ENCODE measurements at regions not wholly inside any gene's neighbourhood (a gene's known extent, or its start where the extent isn't known, plus 50 kb on each side); places are given as distances from the start of the nearest gene placed in this dataset.

DNA sequence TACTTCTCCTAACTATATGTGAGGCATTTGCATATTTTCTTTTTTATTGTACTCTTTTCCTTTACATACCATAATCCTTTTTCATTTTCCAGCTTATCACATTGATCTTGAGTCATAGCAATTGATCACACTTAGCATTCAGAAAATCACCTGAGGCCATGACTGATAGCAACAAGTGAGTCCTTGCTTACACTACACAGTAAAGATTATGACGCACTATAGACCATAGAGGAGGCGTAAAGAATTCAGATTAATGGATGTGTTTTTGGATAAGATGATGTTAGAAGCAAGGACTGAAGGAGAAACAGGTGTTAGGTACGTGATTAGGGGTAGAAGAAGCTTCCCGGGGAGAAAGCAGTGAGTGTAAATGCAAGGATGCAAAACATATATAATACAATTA is 637.7 kb downstream of the ETNK1 start:
- H3K27me3 Mint-ChIP-seq, result no peaks in the 10 kb centered on the region
- CTCF ChIA-PET, result no interaction called here
- H3K9me3 Mint-ChIP-seq, result peaks cover 6% of the 10 kb centered on the region
- Histone ChIP-seq H3K36me3 (ENCODE audit: insufficient read depth, low read length) (no peaks in the 10 kb centered on the region), H3K9me3 (ENCODE audit: control insufficient read depth in 1 of 2, insufficient read depth in 1 of 2, low read length in 2 of 2) (no peaks in the 10 kb centered on the region), H3K4me1 (ENCODE audit: insufficient read depth, low read length) (no peaks in the 10 kb centered on the region), H3K27ac (ENCODE audit: low read depth in 1 of 2, low read length in 2 of 2) (no peak overlapping the region), H3K27me3 (ENCODE audit: control insufficient read depth in 1 of 2, insufficient read depth in 2 of 2, low read length in 2 of 2) (no peaks in the 10 kb centered on the region), H3K4me3 (ENCODE audit: low read length) (no peak overlapping the region)
- TF ChIP-seq, protein P1, sequence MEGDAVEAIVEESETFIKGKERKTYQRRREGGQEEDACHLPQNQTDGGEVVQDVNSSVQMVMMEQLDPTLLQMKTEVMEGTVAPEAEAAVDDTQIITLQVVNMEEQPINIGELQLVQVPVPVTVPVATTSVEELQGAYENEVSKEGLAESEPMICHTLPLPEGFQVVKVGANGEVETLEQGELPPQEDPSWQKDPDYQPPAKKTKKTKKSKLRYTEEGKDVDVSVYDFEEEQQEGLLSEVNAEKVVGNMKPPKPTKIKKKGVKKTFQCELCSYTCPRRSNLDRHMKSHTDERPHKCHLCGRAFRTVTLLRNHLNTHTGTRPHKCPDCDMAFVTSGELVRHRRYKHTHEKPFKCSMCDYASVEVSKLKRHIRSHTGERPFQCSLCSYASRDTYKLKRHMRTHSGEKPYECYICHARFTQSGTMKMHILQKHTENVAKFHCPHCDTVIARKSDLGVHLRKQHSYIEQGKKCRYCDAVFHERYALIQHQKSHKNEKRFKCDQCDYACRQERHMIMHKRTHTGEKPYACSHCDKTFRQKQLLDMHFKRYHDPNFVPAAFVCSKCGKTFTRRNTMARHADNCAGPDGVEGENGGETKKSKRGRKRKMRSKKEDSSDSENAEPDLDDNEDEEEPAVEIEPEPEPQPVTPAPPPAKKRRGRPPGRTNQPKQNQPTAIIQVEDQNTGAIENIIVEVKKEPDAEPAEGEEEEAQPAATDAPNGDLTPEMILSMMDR (IDR thresholded peaks at IDR 0.05), result no peak
- H3K4me1 Mint-ChIP-seq (ENCODE audit: low read depth), result no peaks in the 10 kb centered on the region
- H3K36me3 Mint-ChIP-seq (ENCODE audit: low read depth), result no peaks in the 10 kb centered on the region
- ATAC-seq (ENCODE audit: poor library complexity) (no peak), DNase-seq (no peak)
- H3K27ac Mint-ChIP-seq, result no peak overlapping the region
- intact Hi-C loops (cut with DNase I, micrococcal nuclease), result no loop called here
- no peak overlapping the region for H3K4me3 Mint-ChIP-seq
- POLR2A ChIA-PET, result no interaction called here

DNA sequence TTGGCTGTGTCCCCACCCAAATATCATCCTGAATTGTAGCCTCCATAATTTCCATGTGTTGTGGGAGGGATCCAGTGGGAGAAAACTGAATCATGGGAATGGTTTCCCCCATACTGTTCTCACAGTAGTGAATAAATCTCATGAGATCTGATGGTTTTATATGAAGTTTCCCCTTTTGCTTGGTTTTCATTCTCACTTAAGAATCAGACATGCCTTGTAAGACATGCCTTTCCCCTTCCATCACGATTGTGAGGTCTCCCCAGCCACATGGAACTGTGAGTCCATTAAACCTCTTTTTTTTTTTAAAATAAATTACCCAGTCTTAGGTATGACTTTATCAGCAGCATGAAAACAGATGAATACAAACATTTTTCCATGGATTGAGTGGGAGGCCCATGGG is 652.9 kb downstream of the ETNK1 start:
- H3K36me3 Mint-ChIP-seq (ENCODE audit: low read depth), result no peaks in the 10 kb centered on the region
- CTCF ChIA-PET, result no interaction called here
- Histone ChIP-seq H3K9me3 (ENCODE audit: control insufficient read depth in 1 of 2, insufficient read depth in 1 of 2, low read length in 2 of 2) (no peaks in the 10 kb centered on the region), H3K36me3 (ENCODE audit: insufficient read depth, low read length) (no peaks in the 10 kb centered on the region), H3K27ac (ENCODE audit: low read depth in 1 of 2, low read length in 2 of 2) (no peak overlapping the region), H3K4me3 (ENCODE audit: low read length) (no peak overlapping the region), H3K4me1 (ENCODE audit: insufficient read depth, low read length) (no peaks in the 10 kb centered on the region), H3K27me3 (ENCODE audit: control insufficient read depth in 1 of 2, insufficient read depth in 2 of 2, low read length in 2 of 2) (no peaks in the 10 kb centered on the region)
- H3K9me3 Mint-ChIP-seq, result peaks cover 2% of the 10 kb centered on the region
- H3K4me3 Mint-ChIP-seq, result no peak overlapping the region
- TF ChIP-seq, protein P1 (IDR thresholded peaks at IDR 0.05), result no peak
- DNase-seq (no peak), ATAC-seq (ENCODE audit: poor library complexity) (no peak)
- POLR2A ChIA-PET, result no interaction called here
- H3K27me3 Mint-ChIP-seq, result no peaks in the 10 kb centered on the region
- H3K27ac Mint-ChIP-seq, result no peak overlapping the region
- no peaks in the 10 kb centered on the region for H3K4me1 Mint-ChIP-seq (ENCODE audit: low read depth)
- intact Hi-C loops (cut with DNase I, micrococcal nuclease), result no loop called here

- DNase-seq (no peak), ATAC-seq (ENCODE audit: poor library complexity) (no peak)
- Mint-ChIP-seq H3K4me1 (ENCODE audit: low read depth) (no peaks in the 10 kb centered on the region), H3K36me3 (ENCODE audit: low read depth) (no peaks in the 10 kb centered on the region), H3K27me3 (no peaks in the 10 kb centered on the region), H3K4me3 (no peak overlapping the region), H3K9me3 (no peaks in the 10 kb centered on the region), H3K27ac (no peak overlapping the region)
- peaks cover 0 to 7% of the 10 kb centered on the region in 2 experiments for H3K9me3 ChIP-seq (ENCODE audit: control insufficient read depth in 1 of 2, insufficient read depth in 1 of 2, low read length in 2 of 2)
- intact Hi-C loops (cut with DNase I, micrococcal nuclease), result no loop called here
- CTCF ChIA-PET, result no interaction called here
- no peaks in the 10 kb centered on the region for H3K4me1 ChIP-seq (ENCODE audit: insufficient read depth, low read length)
- H3K4me3 ChIP-seq (ENCODE audit: low read length), result no peak overlapping the region
- no peak overlapping the region for H3K27ac ChIP-seq (ENCODE audit: low read depth in 1 of 2, low read length in 2 of 2)
- H3K36me3 ChIP-seq (ENCODE audit: insufficient read depth, low read length), result no peaks in the 10 kb centered on the region
- TF ChIP-seq, protein P1 (IDR thresholded peaks at IDR 0.05), result no peak
- POLR2A ChIA-PET, result no interaction called here
- H3K27me3 ChIP-seq (ENCODE audit: control insufficient read depth in 1 of 2, insufficient read depth in 2 of 2, low read length in 2 of 2), result no peaks in the 10 kb centered on the region
Measured at GRCh38 chr12:23281295-23281694, 656.3 kb downstream of the ETNK1 start.

Data from CD4-positive, alpha-beta T cell (primary cell).